ENCODE measurements at regions not wholly inside any gene's neighbourhood (a gene's known extent, or its start where the extent isn't known, plus 50 kb on each side); places are given as distances from the start of the nearest gene placed in this dataset.
"Not testable (repeated sequence)": the region's sequence is repeated elsewhere in the genome, so short reads cannot be mapped to it uniquely, and the experiment has no call there.

GRCh38 chr7:10724449-10724848 is 249.2 kb upstream of the PHF14 start:
- no peak for DNase-seq

GRCh38 chr7:10727636-10728035 is 246.0 kb upstream of the PHF14 start:
- DNase-seq: no peak

GRCh38 chr7:10731253-10731773 is 242.4 kb upstream of the PHF14 start:
- no peak for DNase-seq

- DNase-seq: no peak
Measured at GRCh38 chr7:10733747-10734146, 239.9 kb upstream of the PHF14 start.

- DNase-seq: no peak
Measured at GRCh38 chr7:10734595-10734994, 239.1 kb upstream of the PHF14 start.

- DNase-seq: no peak
Measured at GRCh38 chr7:10739401-10739800, 234.3 kb upstream of the PHF14 start.

- no peak for DNase-seq
Measured at GRCh38 chr7:10740805-10741204, 232.9 kb upstream of the PHF14 start.

- no peak for DNase-seq
Measured at GRCh38 chr7:10756981-10757380, 216.7 kb upstream of the PHF14 start.

- DNase-seq: no peak
Measured at GRCh38 chr7:10759120-10759519, 214.6 kb upstream of the PHF14 start.

- DNase-seq: no peak
Measured at GRCh38 chr7:10767771-10768170, 205.9 kb upstream of the PHF14 start.

GRCh38 chr7:10770176-10770575 is 203.5 kb upstream of the PHF14 start:
- no peak for DNase-seq

GRCh38 chr7:10773430-10773829 is 200.2 kb upstream of the PHF14 start:
- no peak for DNase-seq

- no peak for DNase-seq
Measured at GRCh38 chr7:10779465-10780399, 193.9 kb upstream of the PHF14 start.

- DNase-seq: no peak
Measured at GRCh38 chr7:10780400-10780747, 193.3 kb upstream of the PHF14 start.

- not testable (repeated sequence) for DNase-seq
Measured at GRCh38 chr7:10786976-10787375, 186.7 kb upstream of the PHF14 start.

GRCh38 chr7:10789170-10789569 is 184.5 kb upstream of the PHF14 start:
- DNase-seq: no peak

- no peak for DNase-seq
Measured at GRCh38 chr7:10790910-10791309, 182.8 kb upstream of the PHF14 start.

- DNase-seq: no peak
Measured at GRCh38 chr7:10793995-10794775, 179.5 kb upstream of the PHF14 start.

GRCh38 chr7:10797157-10797556 is 176.5 kb upstream of the PHF14 start:
- DNase-seq: no peak

- no peak for DNase-seq
Measured at GRCh38 chr7:10798044-10798443, 175.6 kb upstream of the PHF14 start.

- no peak for DNase-seq
Measured at GRCh38 chr7:10799475-10799874, 174.2 kb upstream of the PHF14 start.

GRCh38 chr7:10802011-10802410 is 171.7 kb upstream of the PHF14 start:
- DNase-seq: no peak

- no peak for DNase-seq
Measured at GRCh38 chr7:10802526-10802925, 171.1 kb upstream of the PHF14 start.

- no peak for DNase-seq
Measured at GRCh38 chr7:10803720-10804119, 170.0 kb upstream of the PHF14 start.

Measured in activated CD4-positive, alpha-beta T cell treated with anti-CD3 and anti-CD28 coated beads for 48 hours (primary cell).